ENCODE measurements at regions not wholly inside any gene's neighbourhood (a gene's known extent, or its start where the extent isn't known, plus 50 kb on each side); places are given as distances from the start of the nearest gene placed in this dataset.

DNA sequence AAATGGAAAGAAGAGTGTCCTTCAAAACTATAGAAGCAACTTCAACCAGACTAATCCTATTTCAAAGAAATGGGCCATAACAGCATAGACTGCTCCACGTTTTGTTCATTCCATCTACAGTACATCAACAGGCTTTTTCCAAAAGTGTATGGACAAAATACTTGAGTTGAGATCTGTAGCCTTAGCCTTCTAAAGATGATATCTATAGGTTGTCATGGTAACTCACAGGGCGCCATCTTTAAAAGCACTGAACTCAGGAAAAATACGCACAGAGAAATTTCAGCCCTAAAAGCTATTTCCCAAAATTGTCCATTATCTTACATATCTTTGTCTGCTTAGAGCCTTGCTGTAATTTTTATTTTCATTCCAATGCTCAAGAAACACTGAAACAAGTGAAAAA, 439.4 kb upstream of the NBEA start:
- intact Hi-C loops (cut with DNase I; ENCODE audit: low total_unique reads): no loop called here
- WGBS, 2 donors: 83 to 91% methylated on average over 3 of the region's 3 CpGs
- Histone ChIP-seq H3K27ac (no peak overlapping the region), H3K4me3 (no peak overlapping the region), H3K4me1 (no peaks in the 10 kb centered on the region), H3K36me3 (ENCODE audit: low read depth, missing control alignments) (no peaks in the 10 kb centered on the region), H3K9me3 (no peaks in the 10 kb centered on the region), H3K27me3 (no peaks in the 10 kb centered on the region)
- TF ChIP-seq CTCF (IDR thresholded peaks at IDR 0.05): no peak
- no peak for TF ChIP-seq POLR2A (IDR thresholded peaks at IDR 0.05)
- no peak for DNase-seq

DNA sequence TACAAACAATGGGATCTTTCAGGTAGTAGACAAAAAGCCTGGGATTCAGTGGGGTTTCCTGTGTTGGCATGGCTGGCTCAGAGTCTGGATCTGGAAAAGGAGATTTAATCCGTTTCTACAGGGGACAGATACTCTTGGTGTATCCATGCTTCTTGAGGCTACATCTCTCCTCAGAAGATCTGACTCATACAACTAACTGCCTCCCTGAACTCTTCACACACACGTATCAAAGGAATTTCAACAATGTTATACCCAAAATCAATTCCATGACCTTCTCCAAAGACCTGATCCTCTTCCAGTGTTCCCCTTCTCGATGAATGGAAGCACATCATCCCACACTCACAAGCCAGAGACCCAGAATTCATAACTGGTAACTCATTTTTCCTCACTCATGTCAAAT, 435.3 kb upstream of the NBEA start:
- H3K27ac ChIP-seq: no peak overlapping the region
- no peaks in the 10 kb centered on the region for H3K36me3 ChIP-seq (ENCODE audit: low read depth, missing control alignments)
- no peak for DNase-seq
- H3K9me3 ChIP-seq: no peaks in the 10 kb centered on the region
- 85 to 87% methylated on average over 3 of the region's 3 CpGs for WGBS, 2 donors
- intact Hi-C loops (cut with DNase I; ENCODE audit: low total_unique reads): no loop called here
- no peaks in the 10 kb centered on the region for H3K27me3 ChIP-seq
- H3K4me3 ChIP-seq: no peak overlapping the region
- TF ChIP-seq CTCF (IDR thresholded peaks at IDR 0.05) (no peak), POLR2A (IDR thresholded peaks at IDR 0.05) (no peak)
- H3K4me1 ChIP-seq: no peaks in the 10 kb centered on the region

GRCh38 chr13:34507630-34508029, 434.4 kb upstream of the NBEA start:
- DNase-seq: no peak
- Histone ChIP-seq H3K9me3 (no peaks in the 10 kb centered on the region), H3K4me3 (no peak overlapping the region), H3K27ac (no peak overlapping the region), H3K4me1 (no peaks in the 10 kb centered on the region), H3K27me3 (no peaks in the 10 kb centered on the region), H3K36me3 (ENCODE audit: low read depth, missing control alignments) (no peaks in the 10 kb centered on the region)
- WGBS, 2 donors: 83 to 85% methylated on average over 4 of the region's 4 CpGs
- intact Hi-C loops (cut with DNase I; ENCODE audit: low total_unique reads): no loop called here
- no peak for TF ChIP-seq CTCF (IDR thresholded peaks at IDR 0.05)
- no peak for TF ChIP-seq POLR2A (IDR thresholded peaks at IDR 0.05)

- DNase-seq: no peak
- Histone ChIP-seq H3K27ac (no peak overlapping the region), H3K4me3 (no peak overlapping the region), H3K27me3 (no peaks in the 10 kb centered on the region), H3K4me1 (no peaks in the 10 kb centered on the region), H3K9me3 (no peaks in the 10 kb centered on the region), H3K36me3 (ENCODE audit: low read depth, missing control alignments) (no peaks in the 10 kb centered on the region)
- intact Hi-C loops (cut with DNase I; ENCODE audit: low total_unique reads): no loop called here
- no peak for TF ChIP-seq POLR2A (IDR thresholded peaks at IDR 0.05)
- no peak for TF ChIP-seq CTCF (IDR thresholded peaks at IDR 0.05)
- WGBS, 2 donors: 88 to 92% methylated on average over 3 of the region's 3 CpGs
These were observed 429.3 kb upstream of the NBEA start for GRCh38 chr13:34512817-34513216.

DNA sequence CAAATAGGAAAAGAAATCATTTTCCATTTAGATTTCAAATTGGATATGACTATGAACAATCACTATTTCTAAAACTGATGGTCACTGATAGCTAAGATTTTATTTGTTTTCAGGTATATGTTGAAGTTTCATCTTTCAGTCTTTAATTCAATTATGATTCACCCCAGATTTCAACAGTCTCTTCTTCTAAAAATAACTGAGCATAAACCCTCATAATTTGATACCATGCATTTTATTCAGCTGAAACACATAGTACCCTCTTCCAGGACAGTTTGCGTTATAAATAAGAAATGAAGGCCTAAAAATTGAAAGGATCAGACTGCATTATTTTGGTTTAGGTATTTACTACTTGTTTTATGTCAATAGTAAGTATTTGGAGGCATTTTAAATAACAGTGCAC, 428.5 kb upstream of the NBEA start:
- 97 to 98% methylated on average over 1 of the region's 1 CpG for WGBS, 2 donors

More for the DNA sequence above, 428.5 kb upstream of the NBEA start:
- no peaks in the 10 kb centered on the region for H3K27me3 ChIP-seq
- intact Hi-C loops (cut with DNase I; ENCODE audit: low total_unique reads): no loop called here
- no peak overlapping the region for H3K4me3 ChIP-seq
- no peaks in the 10 kb centered on the region for H3K9me3 ChIP-seq
- no peak for DNase-seq
- H3K27ac ChIP-seq: no peak overlapping the region
- TF ChIP-seq CTCF (IDR thresholded peaks at IDR 0.05) (no peak), POLR2A (IDR thresholded peaks at IDR 0.05) (no peak)
- no peaks in the 10 kb centered on the region for H3K36me3 ChIP-seq (ENCODE audit: low read depth, missing control alignments)
- no peaks in the 10 kb centered on the region for H3K4me1 ChIP-seq

All from testis (tissue), 2 donors.